GM12801 (cell line): ENCODE measurements at regions not wholly inside any gene's neighbourhood (a gene's known extent, or its start where the extent isn't known, plus 50 kb on each side); places are given as distances from the start of the nearest gene placed in this dataset.

ENCODE experiments used
- TF ChIP-seq, protein P1 (sequence below): IDR thresholded peaks from one replicate; pipeline ENCODE4 v1.5.1; 2011; ENCODE audit warnings: control low read depth; ENCODE audit not compliant: insufficient read length; ENCODE audit errors: extremely low read depth

- TF ChIP-seq, protein P1, sequence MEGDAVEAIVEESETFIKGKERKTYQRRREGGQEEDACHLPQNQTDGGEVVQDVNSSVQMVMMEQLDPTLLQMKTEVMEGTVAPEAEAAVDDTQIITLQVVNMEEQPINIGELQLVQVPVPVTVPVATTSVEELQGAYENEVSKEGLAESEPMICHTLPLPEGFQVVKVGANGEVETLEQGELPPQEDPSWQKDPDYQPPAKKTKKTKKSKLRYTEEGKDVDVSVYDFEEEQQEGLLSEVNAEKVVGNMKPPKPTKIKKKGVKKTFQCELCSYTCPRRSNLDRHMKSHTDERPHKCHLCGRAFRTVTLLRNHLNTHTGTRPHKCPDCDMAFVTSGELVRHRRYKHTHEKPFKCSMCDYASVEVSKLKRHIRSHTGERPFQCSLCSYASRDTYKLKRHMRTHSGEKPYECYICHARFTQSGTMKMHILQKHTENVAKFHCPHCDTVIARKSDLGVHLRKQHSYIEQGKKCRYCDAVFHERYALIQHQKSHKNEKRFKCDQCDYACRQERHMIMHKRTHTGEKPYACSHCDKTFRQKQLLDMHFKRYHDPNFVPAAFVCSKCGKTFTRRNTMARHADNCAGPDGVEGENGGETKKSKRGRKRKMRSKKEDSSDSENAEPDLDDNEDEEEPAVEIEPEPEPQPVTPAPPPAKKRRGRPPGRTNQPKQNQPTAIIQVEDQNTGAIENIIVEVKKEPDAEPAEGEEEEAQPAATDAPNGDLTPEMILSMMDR: no peak
Observed at GRCh38 chr18:5061785-5062184, 135.3 kb downstream of the AKAIN1 start.

DNA sequence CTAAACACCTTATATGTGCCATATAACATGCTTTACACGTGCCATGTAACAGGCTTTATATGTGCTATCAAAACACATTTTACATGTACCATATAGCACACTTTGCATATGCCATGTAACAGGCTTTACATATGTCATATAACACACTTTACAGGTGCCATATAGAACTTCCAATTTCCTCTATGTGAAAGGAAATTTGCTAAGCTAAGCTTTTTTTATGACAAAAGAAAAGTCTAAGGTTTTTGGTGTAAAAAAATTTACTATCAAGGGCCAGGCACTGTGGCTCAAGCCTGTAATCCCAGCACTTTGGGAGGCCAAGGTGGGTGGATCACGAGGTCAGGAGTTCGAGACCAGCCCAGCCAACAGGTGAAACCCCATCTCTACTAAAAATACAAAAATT, 136.5 kb downstream of the AKAIN1 start:
- TF ChIP-seq, protein P1: no peak

DNA sequence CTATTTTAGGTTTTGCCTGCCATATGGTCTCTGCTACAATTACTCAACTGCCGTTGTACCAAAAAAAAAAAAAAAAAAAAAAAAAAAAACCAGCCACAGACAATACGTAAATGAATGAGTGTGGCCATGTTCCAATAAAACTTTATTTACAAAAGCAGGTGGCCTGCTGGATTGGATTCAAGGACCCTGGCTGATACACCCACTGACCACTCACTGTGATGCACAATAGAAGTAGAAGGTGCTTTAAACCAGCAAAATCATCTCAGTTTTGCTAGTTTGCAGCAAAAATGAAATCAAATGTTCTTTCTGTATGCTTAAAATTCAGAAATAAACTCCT, 137.4 kb downstream of the AKAIN1 start:
- TF ChIP-seq, protein P1: no peak

DNA sequence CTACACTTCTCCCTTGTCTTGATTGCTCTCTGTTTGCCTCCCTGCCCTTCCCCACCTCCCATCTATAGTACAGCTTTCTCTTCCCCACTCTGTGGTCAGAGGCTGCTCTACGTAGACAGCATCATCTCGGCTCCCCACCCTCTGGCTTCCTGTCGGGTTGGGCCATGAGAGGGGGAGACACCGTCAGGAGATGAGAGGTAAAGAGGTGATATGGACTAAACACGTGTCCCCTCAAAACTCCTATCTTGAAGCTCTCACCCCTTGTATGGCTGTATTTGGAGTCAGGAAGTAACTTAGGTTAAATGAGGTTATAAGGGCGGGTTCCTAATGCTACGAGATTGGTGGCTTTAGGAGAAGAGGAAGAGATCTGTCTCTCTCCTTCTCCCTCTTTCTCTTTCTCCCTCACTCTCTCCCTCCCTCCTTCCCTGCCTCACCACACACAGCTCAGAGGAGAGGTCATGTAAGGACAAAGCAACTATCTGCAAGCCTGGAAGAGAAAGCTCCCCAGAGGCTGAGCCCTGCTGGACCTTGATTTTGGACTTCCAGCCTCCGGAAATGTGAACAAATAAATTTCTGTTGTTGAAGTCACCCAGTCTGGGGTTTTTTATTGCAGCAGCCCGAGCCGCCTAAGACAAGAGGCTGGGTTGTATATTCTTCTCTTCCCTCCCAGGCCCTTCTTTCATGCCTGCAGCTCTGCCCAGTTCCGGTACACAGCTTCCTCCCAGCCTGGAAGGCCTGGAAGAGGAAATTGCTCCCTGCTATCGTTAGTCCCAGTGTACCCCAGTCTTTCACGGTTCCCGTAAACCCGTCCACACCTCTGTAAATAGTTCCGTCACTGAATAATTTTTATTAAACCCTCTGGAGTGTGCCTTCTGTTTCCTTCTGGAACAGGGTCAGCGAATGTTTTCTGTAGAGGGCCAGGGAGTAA, 138.0 kb downstream of the AKAIN1 start:
- TF ChIP-seq, protein P1: no peak

DNA sequence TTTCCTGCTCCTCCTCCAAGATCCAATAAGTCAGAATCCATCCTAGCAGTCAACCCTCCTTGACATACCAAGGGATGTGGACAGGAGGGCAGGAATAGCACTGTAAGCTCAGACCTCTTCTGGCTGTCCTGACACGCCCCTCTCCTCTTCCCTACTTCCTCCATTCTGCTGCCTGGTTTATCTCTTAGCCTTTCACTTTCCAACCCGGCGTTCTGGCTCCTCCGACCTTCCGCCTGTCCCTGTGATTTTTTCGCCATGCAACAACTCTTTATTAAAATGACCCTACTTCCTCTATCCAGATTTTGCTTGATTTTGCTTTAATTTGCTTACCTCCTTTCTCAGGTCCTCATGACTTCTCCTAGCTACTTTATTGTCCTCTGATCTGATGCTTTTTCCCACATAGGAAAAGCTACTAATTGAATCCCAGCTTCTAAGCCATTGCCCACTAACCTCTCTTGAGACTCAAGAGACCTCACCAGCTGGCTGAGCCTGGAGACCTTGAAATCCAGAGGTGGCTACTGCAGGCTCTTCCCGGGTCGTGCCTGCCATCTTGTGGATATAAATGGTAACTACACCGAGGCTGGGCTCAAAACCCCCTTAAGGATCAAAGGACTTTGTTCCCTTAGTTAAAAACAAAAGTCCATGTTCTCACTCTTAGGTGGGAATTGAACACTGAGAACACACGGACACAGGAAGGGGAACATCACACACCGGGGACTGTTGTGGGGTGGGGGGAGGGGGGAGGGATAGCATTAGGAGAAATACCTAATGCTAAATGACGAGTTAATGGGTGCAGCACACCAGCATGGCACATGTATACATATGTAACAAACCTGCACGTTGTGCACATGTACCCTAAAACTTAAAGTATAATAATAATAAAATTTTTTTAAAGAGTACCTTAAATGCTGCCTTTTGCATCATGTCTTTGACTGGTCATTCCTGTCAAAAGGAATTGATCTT, 139.4 kb downstream of the AKAIN1 start:
- TF ChIP-seq, protein P1: no peak

DNA sequence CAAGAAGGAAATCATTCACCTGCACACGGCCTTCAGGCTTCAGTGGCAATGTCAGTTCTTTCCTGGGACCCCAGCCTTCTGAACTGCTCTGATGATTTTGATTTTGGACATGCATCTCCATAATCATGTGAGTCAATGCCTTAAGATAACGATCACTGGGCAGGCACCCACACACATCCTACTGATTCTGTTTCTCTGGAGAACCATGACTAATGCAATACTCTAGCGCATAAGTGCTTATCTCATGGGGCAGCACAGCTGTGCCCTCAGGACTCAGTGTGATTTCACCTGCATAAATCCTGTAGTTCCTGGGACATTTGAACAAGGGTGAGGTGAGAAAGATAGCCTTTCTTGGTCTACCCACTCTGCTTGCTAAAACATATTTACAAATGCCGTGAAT, 144.6 kb downstream of the AKAIN1 start:
- TF ChIP-seq, protein P1: no peak

- TF ChIP-seq, protein P1: no peak
Observed at GRCh38 chr18:5051207-5051606, 145.8 kb downstream of the AKAIN1 start.
